GM18909 (cell line): ENCODE measurements at regions not wholly inside any gene's neighbourhood (a gene's known extent, or its start where the extent isn't known, plus 50 kb on each side); places are given as distances from the start of the nearest gene placed in this dataset.

Experiments
- ATAC-seq: cut with Tn5 transposase; IDR thresholded peaks from one replicate; pipeline ENCODE4 v1.9.1; 2021; ENCODE audit warnings: mild to moderate bottlenecking; ENCODE audit not compliant: unreplicated experiment, poor library complexity

- no peak for ATAC-seq
Measured at GRCh38 chr20:24718277-24718676, 230.8 kb upstream of the CST7 start.

GRCh38 chr20:24718696-24719095 lies 230.4 kb upstream of the CST7 start:
- no peak for ATAC-seq

GRCh38 chr20:24720957-24721356 lies 228.1 kb upstream of the CST7 start:
- ATAC-seq: no peak

GRCh38 chr20:24721891-24722568 lies 227.0 kb upstream of the CST7 start:
- ATAC-seq: no peak

GRCh38 chr20:24722586-24722985 lies 226.5 kb upstream of the CST7 start:
- no peak for ATAC-seq

GRCh38 chr20:24723186-24723585 lies 225.9 kb upstream of the CST7 start:
- no peak for ATAC-seq

- no peak for ATAC-seq
Measured at GRCh38 chr20:24723647-24724352, 225.3 kb upstream of the CST7 start.

GRCh38 chr20:24724982-24725533 lies 224.0 kb upstream of the CST7 start:
- ATAC-seq: no peak

GRCh38 chr20:24727795-24728194 lies 221.3 kb upstream of the CST7 start:
- no peak for ATAC-seq

- no peak for ATAC-seq
Measured at GRCh38 chr20:24729896-24730605, 219.0 kb upstream of the CST7 start.

GRCh38 chr20:24730750-24731149 lies 218.3 kb upstream of the CST7 start:
- no peak for ATAC-seq

- no peak for ATAC-seq
Measured at GRCh38 chr20:24731312-24731711, 217.8 kb upstream of the CST7 start.

- no peak for ATAC-seq
Measured at GRCh38 chr20:24732076-24732475, 217.0 kb upstream of the CST7 start.

GRCh38 chr20:24732599-24732998 lies 216.5 kb upstream of the CST7 start:
- no peak for ATAC-seq

- ATAC-seq: no peak
Measured at GRCh38 chr20:24733416-24733815, 215.7 kb upstream of the CST7 start.

- no peak for ATAC-seq
Measured at GRCh38 chr20:24734139-24734538, 214.9 kb upstream of the CST7 start.

GRCh38 chr20:24735263-24735662 lies 213.8 kb upstream of the CST7 start:
- no peak for ATAC-seq

- no peak for ATAC-seq
Measured at GRCh38 chr20:24736131-24736843, 212.8 kb upstream of the CST7 start.

GRCh38 chr20:24736844-24737211 lies 212.2 kb upstream of the CST7 start:
- no peak for ATAC-seq

- ATAC-seq: no peak
Measured at GRCh38 chr20:24737212-24737850, 211.7 kb upstream of the CST7 start.
